Coronary artery (tissue), 2 donors: ENCODE measurements at regions not wholly inside any gene's neighbourhood (a gene's known extent, or its start where the extent isn't known, plus 50 kb on each side); places are given as distances from the start of the nearest gene placed in this dataset.
A peak's percentile ranks its signal among the peaks of the same experiment; 100 is the strongest.

Source experiments
- DNase-seq: peaks from one replicate; pipeline ENCODE4 v3.0.0-alpha.2; 2017; ENCODE audit warnings: low spot score
- H3K27ac ChIP-seq, 2 donors: fragments of 200-600 bp; sonication (generic); one replicate each; pipeline ENCODE4 v1.5.1; 2016 to 2019
- H3K4me3 ChIP-seq: fragments of 200-600 bp; sonication (generic); 2 replicates; pipeline ENCODE4 v1.5.1; 2016; ENCODE audit warnings: mild to moderate bottlenecking, moderate library complexity
- TF ChIP-seq, protein P1 (sequence below): fragments of 200-600 bp; sonication (generic); IDR thresholded peaks from one replicate; pipeline ENCODE4 v1.5.1; 2019; ENCODE audit warnings: antibody characterized with exemption

- Histone ChIP-seq H3K27ac (peak overlapping the region in 1 of 2 donors; percentile 5), H3K4me3 (no peak overlapping the region)
- TF ChIP-seq, protein P1, sequence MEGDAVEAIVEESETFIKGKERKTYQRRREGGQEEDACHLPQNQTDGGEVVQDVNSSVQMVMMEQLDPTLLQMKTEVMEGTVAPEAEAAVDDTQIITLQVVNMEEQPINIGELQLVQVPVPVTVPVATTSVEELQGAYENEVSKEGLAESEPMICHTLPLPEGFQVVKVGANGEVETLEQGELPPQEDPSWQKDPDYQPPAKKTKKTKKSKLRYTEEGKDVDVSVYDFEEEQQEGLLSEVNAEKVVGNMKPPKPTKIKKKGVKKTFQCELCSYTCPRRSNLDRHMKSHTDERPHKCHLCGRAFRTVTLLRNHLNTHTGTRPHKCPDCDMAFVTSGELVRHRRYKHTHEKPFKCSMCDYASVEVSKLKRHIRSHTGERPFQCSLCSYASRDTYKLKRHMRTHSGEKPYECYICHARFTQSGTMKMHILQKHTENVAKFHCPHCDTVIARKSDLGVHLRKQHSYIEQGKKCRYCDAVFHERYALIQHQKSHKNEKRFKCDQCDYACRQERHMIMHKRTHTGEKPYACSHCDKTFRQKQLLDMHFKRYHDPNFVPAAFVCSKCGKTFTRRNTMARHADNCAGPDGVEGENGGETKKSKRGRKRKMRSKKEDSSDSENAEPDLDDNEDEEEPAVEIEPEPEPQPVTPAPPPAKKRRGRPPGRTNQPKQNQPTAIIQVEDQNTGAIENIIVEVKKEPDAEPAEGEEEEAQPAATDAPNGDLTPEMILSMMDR, result no peak
- DNase-seq, result no peak
Measured at GRCh38 chr9:113772121-113772810, 103.8 kb upstream of the ZNF618 start.

- Histone ChIP-seq H3K4me3 (no peak overlapping the region), H3K27ac (no peak overlapping the region)
- TF ChIP-seq, protein P1, result no peak
- DNase-seq, result no peak
Measured at GRCh38 chr9:113774963-113775362, 101.1 kb upstream of the ZNF618 start.

- TF ChIP-seq, protein P1, result no peak
- no peak overlapping the region for H3K27ac ChIP-seq
- DNase-seq, result no peak
- H3K4me3 ChIP-seq, result no peak overlapping the region
Measured at GRCh38 chr9:113775749-113776148, 100.4 kb upstream of the ZNF618 start.

GRCh38 chr9:113776194-113776593 is 99.9 kb upstream of the ZNF618 start:
- no peak overlapping the region for H3K27ac ChIP-seq
- DNase-seq, result no peak
- TF ChIP-seq, protein P1, result no peak
- H3K4me3 ChIP-seq, result no peak overlapping the region

- TF ChIP-seq, protein P1, result no peak
- no peak overlapping the region for H3K27ac ChIP-seq
- no peak for DNase-seq
- no peak overlapping the region for H3K4me3 ChIP-seq
Measured at GRCh38 chr9:113781381-113781780, 94.7 kb upstream of the ZNF618 start.

- TF ChIP-seq, protein P1, result no peak
- no peak for DNase-seq
- no peak overlapping the region for H3K4me3 ChIP-seq
Measured at GRCh38 chr9:113781896-113782295, 94.2 kb upstream of the ZNF618 start.

DNA sequence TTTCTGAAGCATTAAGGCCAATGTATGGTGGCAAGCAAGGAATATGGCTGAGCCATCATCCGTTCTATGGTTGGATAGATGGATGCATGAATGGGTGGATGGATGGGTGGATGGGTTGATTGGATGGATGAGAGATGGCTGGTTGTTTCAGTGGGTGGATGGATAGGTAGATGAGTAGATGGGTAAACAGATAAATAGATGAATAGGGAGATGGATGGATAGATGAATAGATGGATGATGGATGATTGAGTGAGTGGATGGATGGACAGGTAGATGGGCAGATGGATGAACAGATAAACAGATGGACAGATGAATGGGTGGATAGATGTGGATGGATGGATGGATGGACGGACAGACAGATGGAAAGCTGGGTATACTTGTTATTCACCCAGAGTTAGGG is 92.6 kb upstream of the ZNF618 start:
- DNase-seq, result no peak
- H3K27ac ChIP-seq, result no peak overlapping the region
- no peak overlapping the region for H3K4me3 ChIP-seq
- TF ChIP-seq, protein P1, result no peak

More at GRCh38 chr9:113781896-113782295, 94.2 kb upstream of the ZNF618 start:
- no peak overlapping the region for H3K27ac ChIP-seq
